HG03521 (cell line): ENCODE measurements at regions not wholly inside any gene's neighbourhood (a gene's known extent, or its start where the extent isn't known, plus 50 kb on each side); places are given as distances from the start of the nearest gene placed in this dataset.
A peak's percentile ranks its signal among the peaks of the same experiment; 100 is the strongest.
"Not testable (repeated sequence)": the region's sequence is repeated elsewhere in the genome, so short reads cannot be mapped to it uniquely, and the experiment has no call there.

Source experiments
- ATAC-seq: cut with Tn5 transposase; IDR thresholded peaks from one replicate; pipeline ENCODE4 v1.9.1; 2021; ENCODE audit warnings: mild to moderate bottlenecking, moderate library complexity; ENCODE audit not compliant: unreplicated experiment

DNA sequence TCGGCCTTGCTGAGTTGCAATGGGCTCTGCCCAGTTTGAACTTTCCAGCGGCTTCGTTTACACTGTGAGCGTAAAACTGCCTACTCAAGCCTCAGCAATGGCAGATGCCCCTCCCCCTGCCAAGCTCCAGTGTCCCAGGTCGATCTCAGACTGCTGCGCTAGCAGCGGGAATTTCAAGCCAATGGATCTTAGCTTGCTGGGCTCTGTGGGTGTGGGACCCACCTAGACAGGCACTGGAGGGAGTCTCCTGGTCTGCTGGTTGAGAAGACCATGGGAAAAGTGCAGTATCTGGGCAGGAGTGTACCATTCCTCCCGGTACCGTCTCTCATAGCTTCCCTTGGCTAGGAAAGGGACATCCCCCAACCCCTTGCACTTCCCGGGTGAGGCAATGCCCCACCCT lies 88.2 kb downstream of the KLHL28 start:
- no peak for ATAC-seq

DNA sequence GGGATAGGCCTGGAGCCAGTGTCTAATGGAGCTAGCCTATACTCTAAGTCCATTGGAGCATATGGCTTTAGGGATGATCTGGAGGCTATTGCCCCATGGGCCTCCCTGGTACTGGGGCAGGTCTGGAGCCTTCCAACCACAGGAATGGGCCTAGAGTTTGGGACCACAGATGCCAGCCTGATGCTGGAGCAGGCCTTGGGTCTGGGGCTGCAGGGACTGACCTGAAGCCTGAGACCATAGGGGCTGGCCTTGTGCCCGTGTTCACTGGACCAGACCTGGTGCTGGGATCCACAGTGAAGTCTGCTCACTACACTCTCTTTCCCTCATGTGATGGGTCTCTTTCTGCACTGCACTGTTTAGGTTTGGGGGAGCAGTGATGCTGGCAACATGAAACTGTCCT lies 95.0 kb downstream of the KLHL28 start:
- ATAC-seq: no peak

DNA sequence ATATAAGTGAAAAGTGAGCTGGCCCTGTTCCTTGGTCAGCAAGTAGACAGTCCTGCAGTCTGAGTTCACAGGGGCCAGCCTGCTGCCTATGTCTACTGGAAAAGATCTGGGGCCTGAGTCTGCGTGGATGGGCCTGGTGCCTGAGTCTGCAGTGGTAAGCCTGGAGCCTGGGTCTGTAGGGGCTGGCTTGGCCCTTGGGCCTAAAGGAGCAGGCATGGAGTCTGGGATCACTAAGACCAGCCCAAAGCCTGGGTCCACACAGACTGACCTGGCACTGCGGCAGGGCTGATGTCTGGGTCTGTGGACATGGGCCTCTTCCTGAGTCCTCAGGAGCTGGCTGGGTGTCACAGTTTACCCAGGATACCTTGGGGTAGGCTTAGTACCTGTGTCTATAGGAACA lies 95.4 kb downstream of the KLHL28 start:
- ATAC-seq: no peak

DNA sequence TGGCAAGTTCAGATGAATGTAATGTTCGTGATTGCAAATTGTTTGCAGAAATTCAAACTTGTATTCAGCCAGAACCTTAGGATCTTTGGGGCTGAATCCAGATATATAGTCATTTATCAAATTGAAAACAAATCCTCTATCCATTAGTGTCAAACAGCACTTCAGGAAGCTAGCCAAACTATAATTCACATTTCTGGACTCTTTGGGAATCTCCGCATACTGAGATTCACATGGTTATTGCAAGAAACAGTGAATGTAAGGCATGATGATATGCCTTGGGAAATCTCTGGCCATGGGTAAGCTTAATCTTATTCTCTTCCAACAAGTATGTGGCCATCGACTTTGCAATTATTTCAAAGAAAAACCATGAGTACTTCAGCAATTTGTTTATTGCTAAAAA lies 98.5 kb downstream of the KLHL28 start:
- no peak for ATAC-seq

- no peak for ATAC-seq
Measured at GRCh38 chr14:44854114-44854513, 107.6 kb downstream of the KLHL28 start.

- no peak for ATAC-seq
Measured at GRCh38 chr14:44847526-44848309, 114.0 kb downstream of the KLHL28 start.

DNA sequence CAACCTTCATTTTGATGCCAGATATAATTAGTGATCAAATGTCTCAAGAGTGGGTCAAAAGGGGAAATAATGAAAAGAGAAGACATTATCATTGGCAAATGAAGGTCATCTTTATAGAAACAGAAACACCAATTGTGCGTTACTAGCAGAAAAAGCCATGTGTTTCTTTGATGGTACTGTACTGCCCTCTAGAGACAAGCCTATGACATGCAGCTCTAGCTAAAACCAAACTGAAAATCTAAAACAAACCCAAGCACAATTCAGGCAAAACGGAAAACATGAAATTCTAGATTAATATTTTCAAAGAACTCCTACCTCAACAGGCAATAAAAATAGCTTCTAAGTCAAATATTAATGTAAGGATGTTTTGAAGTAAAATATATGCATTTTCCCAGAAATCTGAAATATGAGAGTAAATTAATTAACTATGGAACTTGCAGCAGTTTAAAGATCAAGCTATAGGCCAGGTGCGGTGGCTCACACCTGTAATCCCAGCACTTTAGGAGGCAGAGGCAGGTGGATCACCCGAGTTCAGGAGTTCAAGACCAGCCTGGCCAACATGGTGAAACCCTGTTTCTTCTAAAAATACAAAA lies 115.4 kb downstream of the KLHL28 start:
- peak; percentile 57 for ATAC-seq

GRCh38 chr14:44835928-44836327 lies 125.8 kb downstream of the KLHL28 start:
- ATAC-seq: not testable (repeated sequence)

DNA sequence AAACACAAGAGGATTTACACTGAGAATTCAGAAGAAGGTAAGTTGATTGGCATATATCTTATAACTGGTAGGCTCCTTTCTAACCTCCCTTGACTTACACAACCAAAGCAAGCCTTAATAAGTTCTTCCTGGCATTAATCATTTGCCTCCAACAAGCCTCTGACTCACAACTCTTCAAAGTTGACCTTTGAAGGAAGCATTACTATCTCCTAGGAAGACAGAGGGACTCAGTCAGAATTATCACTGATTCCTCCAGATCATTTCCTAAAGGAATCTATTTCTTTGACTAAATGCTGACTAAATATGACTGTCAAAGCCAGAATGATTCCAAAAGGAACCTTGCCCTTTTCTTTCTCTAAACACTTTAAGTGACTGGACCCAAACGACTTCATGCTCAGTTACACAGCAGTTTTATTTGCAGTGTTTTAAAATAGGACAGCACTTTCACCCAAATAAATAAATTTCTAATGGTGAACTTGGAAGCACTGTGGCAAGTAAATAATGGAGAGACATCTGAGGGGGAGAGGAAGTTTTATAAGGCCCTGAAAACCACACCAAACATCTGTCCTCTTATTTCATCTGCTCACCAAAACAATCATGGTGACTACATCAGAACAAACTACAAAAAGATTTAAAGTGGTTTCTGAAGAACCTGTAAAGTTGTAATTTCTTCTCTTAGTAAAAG lies 128.2 kb downstream of the KLHL28 start:
- no peak for ATAC-seq

GRCh38 chr14:44830371-44830770 lies 131.4 kb downstream of the KLHL28 start:
- no peak for ATAC-seq

DNA sequence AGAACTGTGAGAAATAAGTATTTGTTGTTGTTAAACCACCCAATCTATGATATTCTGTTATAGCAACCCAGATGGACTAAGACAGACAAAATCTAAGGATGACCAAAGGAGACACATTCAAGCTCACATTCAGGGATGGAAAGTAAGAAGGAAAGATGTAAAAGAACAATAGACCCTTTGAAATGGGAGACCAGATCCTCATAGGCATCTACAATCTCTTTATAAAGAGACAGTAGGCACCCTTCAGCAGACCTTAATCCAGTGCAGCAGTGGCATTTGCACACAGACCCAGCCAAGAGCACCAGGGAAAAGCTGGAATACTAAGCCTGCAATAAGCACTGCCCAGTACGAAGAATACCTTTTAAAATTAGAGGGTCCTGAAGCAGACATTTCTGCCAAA lies 132.7 kb downstream of the KLHL28 start:
- ATAC-seq: no peak

DNA sequence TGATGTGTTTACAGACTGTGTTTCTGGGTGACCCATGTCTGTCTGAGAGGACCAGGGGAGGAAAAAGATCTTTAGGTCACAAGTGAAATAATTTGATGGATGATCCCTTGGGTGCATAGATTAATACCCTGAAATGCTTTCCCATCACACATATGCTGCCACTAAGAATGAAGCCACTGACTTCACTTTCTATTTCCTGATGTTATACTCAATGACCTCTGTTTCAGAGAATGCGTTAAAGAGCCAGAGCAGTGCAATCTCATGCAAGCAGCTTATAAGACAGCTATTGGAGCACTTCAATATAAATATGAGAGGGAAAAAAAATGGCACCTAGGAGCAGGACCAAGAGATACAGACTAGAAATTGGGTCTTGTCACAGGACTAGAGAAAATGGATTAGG lies 133.7 kb downstream of the KLHL28 start:
- ATAC-seq: no peak

DNA sequence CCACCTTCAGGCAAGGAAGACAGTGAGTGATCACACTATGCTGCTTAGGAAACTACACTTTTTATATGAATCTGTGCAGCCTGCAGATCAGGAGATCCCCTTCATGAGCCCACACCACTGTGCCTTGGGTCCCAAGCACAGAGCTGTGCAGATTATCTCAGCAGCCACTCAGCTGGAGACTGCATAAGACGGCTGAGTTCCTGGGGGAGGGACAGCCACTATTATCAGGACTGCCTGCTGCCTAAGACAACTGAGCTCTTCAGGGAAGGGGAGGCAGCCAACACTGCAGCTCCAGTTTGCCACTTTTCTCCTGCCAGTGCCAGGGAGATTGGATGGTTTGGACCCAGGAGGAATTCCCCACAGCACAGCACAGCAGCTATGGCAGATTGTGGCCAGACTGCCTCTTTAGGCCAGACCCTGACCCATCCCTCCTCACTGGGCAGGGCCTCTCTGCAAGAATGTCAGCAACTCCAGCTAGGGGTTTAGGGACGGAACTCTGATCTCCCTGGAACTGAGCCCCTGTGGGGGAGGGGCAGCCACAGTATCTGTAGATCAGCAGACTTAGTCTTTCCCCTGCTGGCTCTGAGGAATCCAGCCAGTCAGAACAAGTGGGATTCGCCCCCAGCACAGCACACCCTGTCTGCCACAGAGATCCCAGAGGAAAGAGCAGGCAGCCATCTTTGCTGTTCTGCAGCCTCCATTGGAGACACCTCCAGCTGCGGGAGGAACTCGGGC lies 141.3 kb downstream of the KLHL28 start:
- no peak for ATAC-seq

DNA sequence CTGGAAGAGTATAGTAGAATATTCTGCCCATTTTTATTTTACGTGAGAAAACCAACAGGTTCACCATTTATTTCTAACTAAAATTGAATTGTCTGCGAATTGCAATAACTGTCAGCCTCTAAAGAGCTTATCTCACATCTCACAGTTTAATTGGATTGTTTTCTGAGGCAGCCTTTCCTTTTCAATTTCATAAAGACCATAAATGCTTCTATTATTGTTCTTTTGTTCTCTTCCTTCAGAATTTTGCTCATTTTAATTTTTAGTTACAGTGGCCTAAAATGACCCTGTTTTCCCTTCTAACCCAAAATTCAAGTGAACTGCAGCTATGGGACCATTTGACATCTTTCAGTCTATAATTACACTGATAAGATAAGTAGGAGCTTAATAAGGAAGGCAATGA lies 147.6 kb downstream of the KLHL28 start:
- ATAC-seq: no peak

GRCh38 chr14:44812672-44813071 lies 149.1 kb downstream of the KLHL28 start:
- ATAC-seq: no peak

DNA sequence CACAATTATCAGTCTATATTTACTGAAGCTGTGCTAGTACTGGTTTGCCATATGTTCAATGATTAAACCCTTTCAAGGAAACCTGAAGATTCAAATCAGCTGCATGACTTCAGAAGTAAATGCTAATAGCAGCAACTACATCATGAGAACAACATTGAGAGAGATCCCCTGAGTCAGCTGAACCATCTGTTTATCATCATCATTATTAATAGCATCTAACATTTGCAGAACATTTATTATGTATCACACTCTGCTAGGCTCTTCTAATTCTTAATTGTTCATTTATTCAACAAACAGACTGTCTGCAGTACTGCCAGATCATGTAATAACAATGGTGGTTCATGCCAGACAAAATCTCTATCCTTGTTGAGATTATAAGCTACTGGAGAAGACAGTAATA lies 157.4 kb downstream of the KLHL28 start:
- ATAC-seq: no peak

GRCh38 chr14:44803239-44803905 lies 158.4 kb downstream of the KLHL28 start:
- ATAC-seq: peak; percentile 67

GRCh38 chr14:44798386-44799242 lies 163.1 kb downstream of the KLHL28 start:
- ATAC-seq: no peak

DNA sequence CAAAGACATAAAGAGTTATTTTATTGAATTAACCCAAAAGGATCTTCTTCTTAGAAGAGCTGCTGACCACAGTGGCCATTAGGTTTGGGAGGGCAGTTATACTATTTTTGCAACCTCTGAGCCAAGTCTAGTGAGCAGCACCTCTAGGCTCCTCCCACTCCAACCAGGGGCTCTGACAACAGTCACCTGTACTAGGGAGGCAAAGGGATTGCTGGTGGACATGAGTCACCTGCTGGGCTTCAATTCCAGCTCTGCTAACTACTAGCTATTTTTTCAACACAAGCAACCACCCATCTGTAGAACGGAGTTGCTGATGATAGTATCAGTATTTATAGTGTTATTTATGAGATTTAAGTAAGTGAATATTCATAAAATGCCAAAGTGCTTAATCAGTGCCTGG lies 166.0 kb downstream of the KLHL28 start:
- ATAC-seq: no peak

- no peak for ATAC-seq
Measured at GRCh38 chr14:44791730-44792129, 170.0 kb downstream of the KLHL28 start.
